ENCODE measurements at regions not wholly inside any gene's neighbourhood (a gene's known extent, or its start where the extent isn't known, plus 50 kb on each side); places are given as distances from the start of the nearest gene placed in this dataset.

- TF ChIP-seq, protein P1, sequence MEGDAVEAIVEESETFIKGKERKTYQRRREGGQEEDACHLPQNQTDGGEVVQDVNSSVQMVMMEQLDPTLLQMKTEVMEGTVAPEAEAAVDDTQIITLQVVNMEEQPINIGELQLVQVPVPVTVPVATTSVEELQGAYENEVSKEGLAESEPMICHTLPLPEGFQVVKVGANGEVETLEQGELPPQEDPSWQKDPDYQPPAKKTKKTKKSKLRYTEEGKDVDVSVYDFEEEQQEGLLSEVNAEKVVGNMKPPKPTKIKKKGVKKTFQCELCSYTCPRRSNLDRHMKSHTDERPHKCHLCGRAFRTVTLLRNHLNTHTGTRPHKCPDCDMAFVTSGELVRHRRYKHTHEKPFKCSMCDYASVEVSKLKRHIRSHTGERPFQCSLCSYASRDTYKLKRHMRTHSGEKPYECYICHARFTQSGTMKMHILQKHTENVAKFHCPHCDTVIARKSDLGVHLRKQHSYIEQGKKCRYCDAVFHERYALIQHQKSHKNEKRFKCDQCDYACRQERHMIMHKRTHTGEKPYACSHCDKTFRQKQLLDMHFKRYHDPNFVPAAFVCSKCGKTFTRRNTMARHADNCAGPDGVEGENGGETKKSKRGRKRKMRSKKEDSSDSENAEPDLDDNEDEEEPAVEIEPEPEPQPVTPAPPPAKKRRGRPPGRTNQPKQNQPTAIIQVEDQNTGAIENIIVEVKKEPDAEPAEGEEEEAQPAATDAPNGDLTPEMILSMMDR (conservative IDR thresholded peaks at IDR 0.05; ENCODE audit: low read depth, low read length): no peak
- TF ChIP-seq CEBPB (IDR thresholded peaks at IDR 0.05; ENCODE audit: low read depth, low read length): no peak
- TF ChIP-seq, protein P2, sequence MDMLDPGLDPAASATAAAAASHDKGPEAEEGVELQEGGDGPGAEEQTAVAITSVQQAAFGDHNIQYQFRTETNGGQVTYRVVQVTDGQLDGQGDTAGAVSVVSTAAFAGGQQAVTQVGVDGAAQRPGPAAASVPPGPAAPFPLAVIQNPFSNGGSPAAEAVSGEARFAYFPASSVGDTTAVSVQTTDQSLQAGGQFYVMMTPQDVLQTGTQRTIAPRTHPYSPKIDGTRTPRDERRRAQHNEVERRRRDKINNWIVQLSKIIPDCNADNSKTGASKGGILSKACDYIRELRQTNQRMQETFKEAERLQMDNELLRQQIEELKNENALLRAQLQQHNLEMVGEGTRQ (IDR thresholded peaks at IDR 0.05; ENCODE audit: low read depth, low read length): no peak
- TF ChIP-seq POLR2A (IDR thresholded peaks at IDR 0.05; ENCODE audit: low read depth, low read length): no peak
- no peak for TF ChIP-seq FOS (IDR thresholded peaks at IDR 0.05; ENCODE audit: low read depth, low read length)
- no peak for TF ChIP-seq MAFK (IDR thresholded peaks at IDR 0.05; ENCODE audit: low read depth, low read length)
- no peak for TF ChIP-seq SMC3 (IDR thresholded peaks at IDR 0.05; ENCODE audit: low read depth, low read length)
- TF ChIP-seq MAZ (IDR thresholded peaks at IDR 0.05; ENCODE audit: borderline replicate concordance, low read depth, low read length): no peak
- TF ChIP-seq BHLHE40 (IDR thresholded peaks at IDR 0.05; ENCODE audit: low read depth, low read length): no peak
- TF ChIP-seq RFX5 (IDR thresholded peaks at IDR 0.05; ENCODE audit: low read depth, low read length): no peak
- no peak for TF ChIP-seq RAD21 (IDR thresholded peaks at IDR 0.05; ENCODE audit: low read length)
Observed at GRCh38 chr4:129346036-129346435, 250.1 kb downstream of the C4orf33 start.

Data from IMR-90 (cell line).